Testis (tissue), 2 donors: ENCODE measurements at regions not wholly inside any gene's neighbourhood (a gene's known extent, or its start where the extent isn't known, plus 50 kb on each side); places are given as distances from the start of the nearest gene placed in this dataset.

Experiments
- POLR2A ChIP-seq: fragments of 450-650 bp; IDR thresholded peaks from one replicate; pipeline ENCODE4 v1.6.1; 2017; ENCODE audit warnings: antibody characterized with exemption, mild to moderate bottlenecking, moderate library complexity
- TF ChIP-seq, protein P1 (sequence below), 3 experiments: fragments of 450-650 bp in 2 of 3; fragments of 200-600 bp in 1 of 3; sonication (generic) in 1 of 3; IDR thresholded peaks; one replicate each; pipeline ENCODE4 v1.5.1; 2016 to 2019; ENCODE audit warnings: antibody characterized with exemption in 3 of 3, mild to moderate bottlenecking in 2 of 3, moderate library complexity in 1 of 3

DNA sequence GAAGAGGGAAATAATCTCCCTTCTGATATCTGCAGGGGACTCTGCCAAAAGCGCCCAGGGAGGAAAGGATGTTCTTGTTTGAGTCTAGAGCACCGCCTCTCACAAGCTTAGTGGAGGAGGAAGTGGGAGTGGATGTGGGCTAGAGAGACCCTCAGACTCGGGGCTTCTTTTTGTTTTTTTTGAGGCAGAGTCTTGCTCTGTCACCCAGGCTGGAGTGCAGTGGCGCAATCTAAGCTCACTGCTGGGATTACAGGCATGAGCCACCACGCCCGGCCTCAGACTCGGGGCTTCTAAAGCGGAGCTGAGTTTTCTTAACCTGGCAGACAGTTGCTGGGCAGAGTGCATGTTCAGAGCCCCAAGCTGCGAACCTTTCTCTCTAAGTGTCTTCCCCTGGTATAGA is 310.8 kb downstream of the BMP7 start:
- TF ChIP-seq, protein P1, sequence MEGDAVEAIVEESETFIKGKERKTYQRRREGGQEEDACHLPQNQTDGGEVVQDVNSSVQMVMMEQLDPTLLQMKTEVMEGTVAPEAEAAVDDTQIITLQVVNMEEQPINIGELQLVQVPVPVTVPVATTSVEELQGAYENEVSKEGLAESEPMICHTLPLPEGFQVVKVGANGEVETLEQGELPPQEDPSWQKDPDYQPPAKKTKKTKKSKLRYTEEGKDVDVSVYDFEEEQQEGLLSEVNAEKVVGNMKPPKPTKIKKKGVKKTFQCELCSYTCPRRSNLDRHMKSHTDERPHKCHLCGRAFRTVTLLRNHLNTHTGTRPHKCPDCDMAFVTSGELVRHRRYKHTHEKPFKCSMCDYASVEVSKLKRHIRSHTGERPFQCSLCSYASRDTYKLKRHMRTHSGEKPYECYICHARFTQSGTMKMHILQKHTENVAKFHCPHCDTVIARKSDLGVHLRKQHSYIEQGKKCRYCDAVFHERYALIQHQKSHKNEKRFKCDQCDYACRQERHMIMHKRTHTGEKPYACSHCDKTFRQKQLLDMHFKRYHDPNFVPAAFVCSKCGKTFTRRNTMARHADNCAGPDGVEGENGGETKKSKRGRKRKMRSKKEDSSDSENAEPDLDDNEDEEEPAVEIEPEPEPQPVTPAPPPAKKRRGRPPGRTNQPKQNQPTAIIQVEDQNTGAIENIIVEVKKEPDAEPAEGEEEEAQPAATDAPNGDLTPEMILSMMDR (IDR thresholded peaks at IDR 0.05) = no peak
- no peak for TF ChIP-seq POLR2A
